Erythroblast (primary cell): ENCODE measurements at regions not wholly inside any gene's neighbourhood (a gene's known extent, or its start where the extent isn't known, plus 50 kb on each side); places are given as distances from the start of the nearest gene placed in this dataset.

Source experiments
- DNase-seq, 2 experiments: peaks; one replicate each; lab custom pipeline; 2025; lab: John Stamatoyannopoulos, UW
- GATA1 ChIP-seq: IDR thresholded peaks from 2 replicates; pipeline ENCODE4 v1.6.1; 2011; ENCODE audit warnings: low read depth, mild to moderate bottlenecking, control low read depth, low read length, moderate library complexity
- POLR2A ChIP-seq: IDR thresholded peaks from 2 replicates; pipeline ENCODE4 v1.6.1; 2011; ENCODE audit warnings: mild to moderate bottlenecking, low read length

DNA sequence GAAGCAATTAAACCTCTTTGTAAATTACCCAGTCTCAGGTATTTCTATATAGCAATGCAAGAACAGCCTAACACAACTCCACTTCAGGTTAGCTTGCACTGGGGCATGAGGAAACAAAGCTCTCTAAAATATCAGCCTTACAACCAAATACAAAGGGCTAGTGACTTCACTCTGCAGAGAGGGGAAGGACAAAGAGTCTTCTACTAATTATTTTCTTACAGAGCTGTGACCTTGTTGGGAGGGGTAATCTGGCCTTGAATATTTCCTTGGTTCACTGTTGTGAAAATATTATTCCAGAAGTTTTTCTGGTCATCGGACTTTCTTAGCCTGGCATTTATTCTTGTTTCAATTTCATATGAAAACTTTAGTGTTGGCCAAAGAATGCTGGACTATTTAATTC is 334.4 kb upstream of the CTNNB1 start:
- DNase-seq, result no peak
- TF ChIP-seq POLR2A, result no peak
- TF ChIP-seq GATA1, result no peak

DNA sequence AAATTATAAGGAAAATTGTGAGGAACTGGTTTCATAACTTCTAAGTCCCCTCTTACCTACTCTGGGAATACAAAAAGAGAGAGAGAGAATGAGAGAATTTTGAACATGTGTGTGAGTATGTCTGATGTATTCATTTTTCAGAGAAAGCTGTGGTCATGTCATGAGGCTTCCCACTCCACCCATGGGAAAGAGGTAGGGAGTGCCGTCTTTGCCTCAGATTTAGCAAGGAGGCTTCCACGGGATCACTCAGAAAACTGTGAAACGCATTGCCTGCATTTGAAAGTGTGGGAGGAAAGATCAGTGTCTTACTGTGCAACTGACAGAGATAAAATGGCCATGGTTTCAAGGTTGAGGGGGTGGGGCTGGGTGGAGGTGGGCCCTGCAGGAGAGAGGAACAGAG is 331.5 kb upstream of the CTNNB1 start:
- no peak for DNase-seq
- TF ChIP-seq GATA1 (no peak), POLR2A (no peak)

DNA sequence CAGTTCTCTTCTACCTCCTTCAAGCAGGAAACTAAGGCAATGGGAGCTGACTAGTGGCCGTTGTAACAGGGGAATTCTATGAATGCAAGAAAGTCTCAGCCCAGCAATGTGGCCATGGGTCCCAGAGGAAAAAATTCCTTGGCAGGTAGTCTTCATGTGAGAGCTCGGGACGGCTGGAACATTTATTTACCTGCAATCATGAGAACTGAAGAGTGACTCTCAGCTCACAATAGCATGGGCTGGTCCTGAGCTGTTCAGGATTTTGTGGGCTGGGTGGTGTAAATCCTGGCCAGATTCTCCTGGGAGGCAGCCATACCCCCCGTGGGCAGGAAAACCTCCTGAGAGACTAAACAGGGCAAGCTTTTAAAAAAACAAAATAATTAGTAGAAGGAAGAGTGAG is 330.3 kb upstream of the CTNNB1 start:
- TF ChIP-seq GATA1 (no peak), POLR2A (no peak)
- no peak for DNase-seq

DNA sequence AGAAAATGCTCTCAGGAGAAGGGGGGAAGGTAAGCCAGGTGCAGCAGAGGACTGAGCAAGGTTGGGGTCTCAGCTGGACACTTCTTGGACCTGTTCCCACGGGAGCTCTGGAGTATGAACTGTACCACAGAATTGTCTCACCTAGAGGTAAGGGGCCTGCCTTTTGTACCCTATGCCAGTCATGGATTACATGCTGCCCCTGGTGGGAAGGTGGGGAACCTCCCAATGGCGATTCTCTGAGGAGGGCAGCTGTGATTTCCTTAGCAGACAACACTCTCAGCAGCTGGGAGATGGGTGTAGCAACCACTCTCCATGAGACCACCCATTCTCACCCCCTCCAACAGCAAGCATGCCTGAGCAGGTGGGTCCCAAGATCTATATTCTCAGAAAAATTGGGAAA is 329.4 kb upstream of the CTNNB1 start:
- TF ChIP-seq POLR2A, result no peak
- no peak for TF ChIP-seq GATA1

DNA sequence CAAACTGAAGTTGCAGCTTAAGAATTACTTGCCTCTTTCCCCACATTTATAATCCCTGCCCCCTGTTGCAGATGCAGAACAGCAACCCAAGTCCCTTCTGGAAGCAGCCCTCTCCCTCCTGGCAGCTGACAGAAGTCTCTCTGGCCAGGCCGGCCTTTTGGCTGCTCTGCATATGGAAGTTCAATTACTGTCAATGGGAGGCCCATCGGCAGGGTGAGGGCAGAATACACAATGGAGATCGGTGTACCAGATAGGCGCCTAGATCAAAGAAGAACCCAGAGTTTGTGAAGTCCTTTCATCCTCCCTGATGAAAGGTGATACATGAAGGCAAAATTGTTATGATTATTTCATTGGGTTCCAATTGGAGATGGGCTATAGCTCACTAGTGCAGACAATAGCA is 327.9 kb upstream of the CTNNB1 start:
- no peak for TF ChIP-seq POLR2A
- TF ChIP-seq GATA1, result no peak
- no peak for DNase-seq

More for the DNA sequence above, 329.4 kb upstream of the CTNNB1 start:
- no peak for DNase-seq

DNA sequence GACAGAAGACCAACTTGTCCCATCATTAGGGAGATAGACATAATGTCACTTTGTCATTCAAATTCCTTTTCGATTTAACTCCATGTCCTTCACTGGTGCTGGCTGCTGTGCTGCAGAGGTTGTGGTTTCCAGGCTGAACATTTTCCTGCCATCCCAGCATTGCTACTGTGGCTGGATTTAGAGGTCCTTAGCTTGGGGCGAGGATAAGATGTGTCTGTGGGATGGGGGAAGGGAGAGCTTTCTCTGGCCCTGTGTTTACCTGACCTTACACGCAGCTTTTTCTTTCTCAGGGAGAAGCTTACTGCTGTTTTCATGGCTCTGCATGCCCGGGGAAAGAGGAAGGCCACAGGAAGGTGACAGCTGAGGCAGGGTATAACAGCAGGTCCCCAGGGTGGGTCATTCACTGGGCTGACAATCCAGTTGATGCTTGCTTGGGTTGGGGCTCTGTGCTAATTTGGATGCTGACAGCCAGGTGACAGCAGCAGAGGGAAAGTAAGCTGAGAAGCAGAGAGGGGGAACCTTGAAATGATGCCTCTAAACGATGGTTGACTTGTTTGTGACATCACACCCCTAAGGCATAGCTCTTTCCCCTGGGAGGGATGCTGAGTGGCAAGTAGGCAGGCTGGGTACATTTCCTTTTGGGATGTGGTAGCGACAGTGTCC is 326.9 kb upstream of the CTNNB1 start:
- no peak for TF ChIP-seq GATA1
- DNase-seq, result no peak

DNA sequence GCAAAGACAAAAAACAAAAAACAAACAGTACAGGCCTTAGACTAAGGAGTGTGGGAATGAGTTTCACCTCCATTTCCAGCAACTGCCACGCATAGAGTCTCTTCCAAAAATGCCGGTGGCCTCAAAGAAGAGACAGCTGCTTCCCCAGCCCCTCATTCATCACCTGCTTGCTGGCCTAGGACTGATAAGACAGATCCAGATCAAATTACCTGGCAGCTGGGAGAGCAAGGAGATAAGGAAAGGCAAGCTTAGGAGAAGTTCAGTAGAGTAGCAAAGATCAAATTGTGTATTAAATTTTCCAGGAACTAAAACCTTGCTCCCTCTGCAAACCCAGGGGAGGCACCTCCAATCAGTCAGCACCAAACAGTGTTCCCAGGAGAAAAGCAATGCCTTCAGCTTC is 325.8 kb upstream of the CTNNB1 start:
- DNase-seq, result no peak
- TF ChIP-seq POLR2A (no peak), GATA1 (no peak)

DNA sequence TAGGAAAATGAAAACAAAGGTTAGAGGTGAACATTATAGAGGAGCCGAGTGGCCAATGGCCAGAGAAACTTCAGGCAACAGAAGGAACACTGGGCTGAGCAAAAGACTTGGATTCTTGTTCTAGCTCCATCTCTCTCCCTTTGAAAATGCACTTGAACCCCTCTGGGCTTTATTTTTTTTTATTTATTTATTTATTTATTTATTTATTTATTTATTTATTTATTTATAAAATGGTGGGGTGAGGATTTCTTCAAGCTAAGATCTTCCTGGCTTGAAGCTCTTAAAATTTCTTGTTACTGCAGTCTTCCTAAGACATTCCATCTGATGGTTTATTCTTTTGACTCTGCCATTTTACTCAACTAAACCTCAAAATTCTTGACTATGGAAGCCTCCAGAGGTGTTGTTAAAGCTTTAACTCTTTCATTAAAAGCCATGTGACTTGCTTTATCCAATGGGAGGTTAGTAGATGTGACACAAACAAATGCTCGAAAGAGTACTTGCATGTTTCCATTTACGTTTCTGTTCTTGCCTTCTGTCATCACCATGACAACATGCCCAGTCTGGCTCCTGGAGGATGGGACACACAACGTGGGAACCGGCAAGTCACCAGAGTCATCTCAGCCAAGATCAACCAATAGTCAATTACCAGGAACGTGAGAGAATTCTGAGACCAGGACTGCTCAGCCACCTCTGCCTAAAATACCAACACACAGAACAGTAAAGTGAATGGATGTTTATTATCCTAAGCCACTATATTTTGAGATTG is 325.2 kb upstream of the CTNNB1 start:
- TF ChIP-seq GATA1 (no peak), POLR2A (no peak)
- no peak for DNase-seq

DNA sequence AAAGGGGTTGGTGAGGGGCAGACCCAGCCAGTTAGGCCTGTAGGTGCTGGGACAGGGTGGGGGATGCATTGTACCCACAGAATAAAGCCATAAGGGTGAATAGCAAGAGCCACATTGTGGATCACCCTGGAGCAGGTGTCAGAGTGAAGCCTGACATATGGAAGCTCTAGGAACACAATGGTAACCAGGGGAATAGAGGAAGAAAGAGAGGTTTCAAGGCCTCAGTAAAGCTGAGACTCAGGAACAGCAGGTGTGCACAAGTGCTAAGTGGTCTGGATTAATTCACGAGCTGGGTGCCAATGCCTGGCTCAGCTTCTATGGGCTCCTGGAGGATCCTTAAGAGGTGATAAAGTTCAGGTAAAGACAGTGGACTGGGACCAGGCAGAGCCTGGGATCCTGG is 323.7 kb upstream of the CTNNB1 start:
- DNase-seq, result no peak
- no peak for TF ChIP-seq POLR2A
- no peak for TF ChIP-seq GATA1

DNA sequence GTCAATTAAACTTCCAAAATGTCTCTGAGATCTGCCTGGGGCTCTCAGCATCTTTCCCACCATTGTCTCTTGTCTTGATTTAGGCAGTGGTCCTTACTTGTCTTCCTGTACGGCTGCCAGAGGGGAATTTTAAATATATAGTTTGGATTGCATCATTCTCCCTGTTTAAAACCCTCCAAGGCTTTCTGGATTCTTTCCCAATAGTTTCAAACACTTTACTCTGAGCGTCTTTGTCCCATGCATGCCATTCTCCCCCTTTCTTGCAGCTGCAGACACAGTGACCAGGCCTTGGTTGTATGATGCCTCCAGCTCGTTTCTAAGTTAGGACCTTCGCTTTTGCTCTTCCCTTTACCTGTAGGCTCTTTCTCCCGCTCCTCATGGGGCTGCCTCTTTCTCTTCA is 323.3 kb upstream of the CTNNB1 start:
- TF ChIP-seq GATA1, result no peak
- no peak for TF ChIP-seq POLR2A
- DNase-seq, result no peak

DNA sequence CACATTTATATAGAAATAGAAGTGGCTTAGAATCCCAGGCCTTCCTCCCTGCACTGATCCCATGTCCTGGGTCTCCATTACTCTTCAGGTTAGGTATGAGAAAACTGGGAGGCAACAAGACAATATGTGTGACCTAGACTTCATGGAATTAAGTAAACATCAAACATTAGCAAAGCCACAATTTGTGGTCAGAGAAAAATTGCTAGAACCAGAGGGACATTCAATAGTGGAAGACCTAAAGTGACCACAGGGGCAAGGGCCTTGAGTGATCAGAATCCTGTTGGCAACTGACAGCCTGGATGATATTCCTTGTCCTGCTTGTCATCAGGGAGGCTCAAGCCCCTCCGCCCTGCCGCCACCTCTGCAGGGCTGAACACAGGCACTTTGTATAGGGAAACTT is 322.8 kb upstream of the CTNNB1 start:
- no peak for TF ChIP-seq GATA1
- no peak for TF ChIP-seq POLR2A
- DNase-seq, result no peak

DNA sequence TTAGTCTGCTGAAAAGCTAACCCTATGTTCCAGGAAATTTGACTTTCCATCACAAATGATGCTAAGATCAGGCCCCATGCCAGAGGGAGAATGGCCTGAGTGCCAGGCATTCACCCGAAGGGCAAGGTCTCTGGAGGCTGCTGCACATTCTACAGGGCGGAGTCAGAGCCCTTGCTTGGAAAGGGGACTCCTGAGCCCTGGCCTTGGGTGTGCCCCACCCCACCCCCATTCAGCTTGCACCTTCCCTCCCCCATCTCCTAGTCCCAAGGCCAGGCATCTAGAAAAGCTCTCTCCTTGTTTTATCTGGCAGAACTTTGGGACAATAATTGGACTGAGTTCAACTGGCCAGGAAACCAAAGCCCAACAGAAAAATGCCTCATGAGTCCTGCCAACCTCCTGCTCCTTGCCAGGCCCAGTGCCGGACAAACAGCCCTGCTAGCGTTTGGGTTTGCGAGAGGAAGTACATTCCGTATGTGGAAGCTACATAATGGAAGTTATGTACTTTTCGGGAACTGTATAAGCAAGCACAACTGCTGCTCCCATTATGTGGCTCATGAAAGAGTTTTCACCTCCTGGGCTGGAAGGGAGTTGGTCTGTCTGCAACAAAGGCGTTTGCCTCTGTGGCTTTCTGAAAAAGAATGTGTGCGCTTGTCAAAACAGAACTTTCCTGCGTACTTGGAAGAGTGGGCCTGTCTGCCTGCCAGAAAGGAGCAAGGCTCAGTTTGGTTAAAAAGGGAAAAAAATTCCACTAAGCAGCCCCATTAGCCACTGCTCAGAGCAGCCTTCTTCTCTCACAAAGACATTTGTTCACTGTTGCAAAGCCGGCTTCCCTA is 321.5 kb upstream of the CTNNB1 start:
- no peak for TF ChIP-seq GATA1
- no peak for TF ChIP-seq POLR2A
- no peak for DNase-seq

DNA sequence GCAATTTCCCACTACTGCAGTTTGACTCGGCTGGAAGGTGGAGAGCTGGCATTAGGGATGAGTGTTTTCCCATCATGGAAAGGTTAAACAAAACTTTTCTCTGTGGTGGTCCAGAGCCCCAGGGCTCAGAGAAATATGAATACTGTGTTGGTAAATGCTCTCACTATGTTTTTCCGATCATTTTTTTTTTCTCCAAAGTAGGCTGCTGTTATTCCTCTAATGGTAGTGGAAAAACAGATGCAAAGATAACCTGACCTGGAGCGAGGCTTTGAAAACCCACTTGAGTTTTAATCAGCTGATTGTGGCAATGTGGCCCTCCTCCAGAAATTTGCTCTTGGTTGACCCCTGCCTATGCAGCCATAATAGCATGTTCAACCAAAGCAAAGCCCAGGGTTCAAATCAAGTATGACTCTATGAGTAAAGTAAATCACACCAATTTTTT is 320.8 kb upstream of the CTNNB1 start:
- TF ChIP-seq POLR2A (no peak), GATA1 (no peak)
- no peak for DNase-seq

DNA sequence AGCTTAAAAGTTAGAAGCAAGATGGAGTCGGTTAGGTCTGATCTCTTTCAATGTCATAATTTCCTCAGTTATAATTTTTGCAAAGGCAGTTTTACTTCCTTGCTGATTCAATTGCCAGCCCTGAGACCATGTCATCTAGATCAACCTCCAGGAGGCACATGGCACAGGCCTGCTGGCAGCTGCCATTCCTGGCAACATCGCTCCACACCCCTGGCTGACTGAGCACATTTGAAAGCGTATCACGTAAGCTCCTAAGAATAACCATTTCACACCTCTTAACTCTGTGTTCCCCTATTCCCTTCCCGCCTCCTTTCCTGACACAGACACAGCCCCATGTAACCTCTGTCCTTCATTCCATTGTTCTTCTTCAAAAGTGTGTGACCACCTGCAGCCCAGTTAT is 313.9 kb upstream of the CTNNB1 start:
- no peak for TF ChIP-seq GATA1
- no peak for TF ChIP-seq POLR2A
- no peak for DNase-seq
